ENCODE measurements at regions not wholly inside any gene's neighbourhood (a gene's known extent, or its start where the extent isn't known, plus 50 kb on each side); places are given as distances from the start of the nearest gene placed in this dataset.

DNA sequence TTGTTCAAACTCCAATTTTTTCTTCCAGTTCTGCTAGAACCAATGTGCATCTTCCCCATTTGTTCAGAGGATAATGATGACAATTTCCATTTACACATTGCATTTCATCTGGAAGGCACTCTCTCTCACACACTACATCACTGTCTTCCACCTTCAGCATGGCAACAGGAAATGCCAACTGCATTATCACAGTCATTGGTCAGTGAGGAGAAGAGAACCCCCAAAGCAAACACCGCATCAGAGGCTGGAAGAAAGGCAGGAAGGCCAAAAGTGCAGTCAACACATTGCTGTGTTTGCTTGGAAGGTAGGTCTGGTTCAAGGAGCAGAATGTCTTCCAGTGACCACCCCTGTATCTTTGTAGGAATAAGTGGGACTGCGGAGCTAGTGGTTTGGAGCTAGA lies 192.2 kb upstream of the RHOBTB1 start:
- Histone ChIP-seq H3K27ac (ENCODE audit: control insufficient read depth, insufficient read depth, low read length) (no peak overlapping the region), H2AFZ (ENCODE audit: control insufficient read depth, low read length) (no peak overlapping the region), H4K20me1 (ENCODE audit: control insufficient read depth, extremely low read depth, insufficient read depth, low read length) (no peaks in the 10 kb centered on the region), H3K9me3 (ENCODE audit: control insufficient read depth, low read depth, low read length) (no peaks in the 10 kb centered on the region), H3K4me2 (ENCODE audit: control insufficient read depth, extremely low read depth, insufficient read depth, low read depth, low read length) (no peak overlapping the region), H3K79me2 (ENCODE audit: control insufficient read depth, insufficient read depth, low read length) (no peaks in the 10 kb centered on the region), H3K4me1 (ENCODE audit: control insufficient read depth, extremely low read depth, insufficient read depth, low read length) (no peaks in the 10 kb centered on the region), H3K36me3 (ENCODE audit: control insufficient read depth in 2 of 2, extremely low read depth in 1 of 2, insufficient read depth in 2 of 2, low read length in 2 of 2) (no peaks in the 10 kb centered on the region), H3K9ac (ENCODE audit: control insufficient read depth, extremely low read depth, insufficient read depth, low read length) (no peak overlapping the region), H3K27me3 (ENCODE audit: control insufficient read depth, extremely low read depth, insufficient read depth, low read length) (no peaks in the 10 kb centered on the region), H3K4me3 (ENCODE audit: control insufficient read depth in 2 of 3, extremely low read depth in 1 of 3, insufficient read depth in 2 of 3, low read depth in 1 of 3, low read length in 3 of 3) (no peak overlapping the region), H3K9me1 (ENCODE audit: control insufficient read depth, extremely low read depth, insufficient read depth, low read length) (no peaks in the 10 kb centered on the region)
- dilution Hi-C loops (cut with MboI; ENCODE audit: extremely low pct_ligation_motif_present, low sequenced_read_pairs), result no loop called here
- DNase-seq (ENCODE audit: low read depth, low spot score) (no peak), FAIRE-seq (no peak)
- no peak for TF ChIP-seq EZH2 (IDR thresholded peaks at IDR 0.05; ENCODE audit: low read length)

DNA sequence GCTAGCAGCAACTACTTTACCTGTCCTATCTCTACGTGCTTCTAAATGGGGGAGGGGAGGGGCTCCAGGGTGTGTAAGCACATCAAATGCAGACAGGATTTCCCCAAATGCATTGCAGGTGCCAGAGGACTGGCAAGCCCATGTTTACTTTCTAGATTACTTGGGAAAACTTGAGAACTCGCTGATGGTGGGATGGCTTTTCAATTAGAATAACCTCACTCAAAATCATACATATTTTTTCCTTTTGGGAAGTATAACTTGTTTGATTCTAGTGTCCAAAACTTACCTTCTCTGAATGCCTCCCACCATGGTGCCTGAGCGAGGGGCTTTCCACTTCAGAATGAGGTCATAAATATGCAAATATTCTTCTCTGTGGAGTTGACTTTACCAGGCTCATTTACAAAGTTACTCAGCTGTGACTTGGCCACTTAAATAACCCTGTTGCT lies 191.3 kb upstream of the RHOBTB1 start:
- Histone ChIP-seq H3K4me3 (ENCODE audit: control insufficient read depth in 2 of 3, extremely low read depth in 1 of 3, insufficient read depth in 2 of 3, low read depth in 1 of 3, low read length in 3 of 3) (no peak overlapping the region), H4K20me1 (ENCODE audit: control insufficient read depth, extremely low read depth, insufficient read depth, low read length) (no peaks in the 10 kb centered on the region), H3K9me3 (ENCODE audit: control insufficient read depth, low read depth, low read length) (no peaks in the 10 kb centered on the region), H3K4me1 (ENCODE audit: control insufficient read depth, extremely low read depth, insufficient read depth, low read length) (no peaks in the 10 kb centered on the region), H3K9me1 (ENCODE audit: control insufficient read depth, extremely low read depth, insufficient read depth, low read length) (no peaks in the 10 kb centered on the region), H3K4me2 (ENCODE audit: control insufficient read depth, extremely low read depth, insufficient read depth, low read depth, low read length) (no peak overlapping the region), H3K27ac (ENCODE audit: control insufficient read depth, insufficient read depth, low read length) (no peak overlapping the region), H3K79me2 (ENCODE audit: control insufficient read depth, insufficient read depth, low read length) (no peaks in the 10 kb centered on the region), H3K27me3 (ENCODE audit: control insufficient read depth, extremely low read depth, insufficient read depth, low read length) (no peaks in the 10 kb centered on the region), H3K36me3 (ENCODE audit: control insufficient read depth in 2 of 2, extremely low read depth in 1 of 2, insufficient read depth in 2 of 2, low read length in 2 of 2) (no peaks in the 10 kb centered on the region), H3K9ac (ENCODE audit: control insufficient read depth, extremely low read depth, insufficient read depth, low read length) (no peak overlapping the region), H2AFZ (ENCODE audit: control insufficient read depth, low read length) (no peak overlapping the region)
- DNase-seq (ENCODE audit: low read depth, low spot score) (no peak), FAIRE-seq (no peak)
- dilution Hi-C loops (cut with MboI; ENCODE audit: extremely low pct_ligation_motif_present, low sequenced_read_pairs), result no loop called here
- no peak for TF ChIP-seq EZH2 (IDR thresholded peaks at IDR 0.05; ENCODE audit: low read length)
- TF ChIP-seq, protein P1, sequence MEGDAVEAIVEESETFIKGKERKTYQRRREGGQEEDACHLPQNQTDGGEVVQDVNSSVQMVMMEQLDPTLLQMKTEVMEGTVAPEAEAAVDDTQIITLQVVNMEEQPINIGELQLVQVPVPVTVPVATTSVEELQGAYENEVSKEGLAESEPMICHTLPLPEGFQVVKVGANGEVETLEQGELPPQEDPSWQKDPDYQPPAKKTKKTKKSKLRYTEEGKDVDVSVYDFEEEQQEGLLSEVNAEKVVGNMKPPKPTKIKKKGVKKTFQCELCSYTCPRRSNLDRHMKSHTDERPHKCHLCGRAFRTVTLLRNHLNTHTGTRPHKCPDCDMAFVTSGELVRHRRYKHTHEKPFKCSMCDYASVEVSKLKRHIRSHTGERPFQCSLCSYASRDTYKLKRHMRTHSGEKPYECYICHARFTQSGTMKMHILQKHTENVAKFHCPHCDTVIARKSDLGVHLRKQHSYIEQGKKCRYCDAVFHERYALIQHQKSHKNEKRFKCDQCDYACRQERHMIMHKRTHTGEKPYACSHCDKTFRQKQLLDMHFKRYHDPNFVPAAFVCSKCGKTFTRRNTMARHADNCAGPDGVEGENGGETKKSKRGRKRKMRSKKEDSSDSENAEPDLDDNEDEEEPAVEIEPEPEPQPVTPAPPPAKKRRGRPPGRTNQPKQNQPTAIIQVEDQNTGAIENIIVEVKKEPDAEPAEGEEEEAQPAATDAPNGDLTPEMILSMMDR (optimal IDR thresholded peaks at IDR 0.05 in 1 of 3, IDR thresholded peaks at IDR 0.05 in 1 of 3, conservative IDR thresholded peaks at IDR 0.05 in 1 of 3; ENCODE audit: extremely low read depth in 1 of 3, insufficient read depth in 2 of 3, low read length in 3 of 3), result no peak

DNA sequence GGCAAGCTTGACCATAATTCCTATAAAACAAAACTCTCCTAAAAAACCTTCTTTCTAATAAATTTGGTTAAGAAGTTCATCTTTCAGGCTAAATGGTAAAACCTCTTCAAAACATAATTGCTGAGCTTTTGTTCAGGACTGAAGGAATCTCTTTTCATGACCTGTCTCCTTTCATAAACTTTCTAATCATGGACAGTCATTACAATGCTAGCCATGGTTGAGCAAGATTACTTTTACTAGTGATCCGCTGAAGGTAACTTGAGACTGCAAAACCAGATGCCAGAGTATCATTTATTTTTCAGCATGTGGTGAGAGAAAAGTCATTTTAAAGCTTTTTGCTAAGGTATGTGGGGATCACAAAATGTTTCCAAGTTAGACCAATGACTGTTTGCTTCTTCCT lies 186.4 kb upstream of the RHOBTB1 start:
- Histone ChIP-seq H3K4me2 (ENCODE audit: control insufficient read depth, extremely low read depth, insufficient read depth, low read depth, low read length) (no peak overlapping the region), H3K9me3 (ENCODE audit: control insufficient read depth, low read depth, low read length) (no peaks in the 10 kb centered on the region), H3K9me1 (ENCODE audit: control insufficient read depth, extremely low read depth, insufficient read depth, low read length) (no peaks in the 10 kb centered on the region), H3K4me3 (ENCODE audit: control insufficient read depth in 2 of 3, extremely low read depth in 1 of 3, insufficient read depth in 2 of 3, low read depth in 1 of 3, low read length in 3 of 3) (no peak overlapping the region), H3K27me3 (ENCODE audit: control insufficient read depth, extremely low read depth, insufficient read depth, low read length) (no peaks in the 10 kb centered on the region), H3K4me1 (ENCODE audit: control insufficient read depth, extremely low read depth, insufficient read depth, low read length) (no peaks in the 10 kb centered on the region), H4K20me1 (ENCODE audit: control insufficient read depth, extremely low read depth, insufficient read depth, low read length) (no peaks in the 10 kb centered on the region), H2AFZ (ENCODE audit: control insufficient read depth, low read length) (no peak overlapping the region), H3K36me3 (ENCODE audit: control insufficient read depth in 2 of 2, extremely low read depth in 1 of 2, insufficient read depth in 2 of 2, low read length in 2 of 2) (no peaks in the 10 kb centered on the region), H3K27ac (ENCODE audit: control insufficient read depth, insufficient read depth, low read length) (no peak overlapping the region), H3K9ac (ENCODE audit: control insufficient read depth, extremely low read depth, insufficient read depth, low read length) (no peak overlapping the region), H3K79me2 (ENCODE audit: control insufficient read depth, insufficient read depth, low read length) (no peaks in the 10 kb centered on the region)
- FAIRE-seq (no peak), DNase-seq (ENCODE audit: low read depth, low spot score) (no peak)
- TF ChIP-seq EZH2 (IDR thresholded peaks at IDR 0.05; ENCODE audit: low read length), result no peak
- dilution Hi-C loops (cut with MboI; ENCODE audit: extremely low pct_ligation_motif_present, low sequenced_read_pairs), result no loop called here

All from keratinocyte (primary cell).